Glutamatergic neuron (in vitro differentiated cells): ENCODE measurements at regions not wholly inside any gene's neighbourhood (a gene's known extent, or its start where the extent isn't known, plus 50 kb on each side); places are given as distances from the start of the nearest gene placed in this dataset.
"Not testable (repeated sequence)": the region's sequence is repeated elsewhere in the genome, so short reads cannot be mapped to it uniquely, and the experiment has no call there.

Source experiments
- DNase-seq: peaks from one replicate; pipeline ENCODE4 v3.0.0; 2022
- H3K27ac Mint-ChIP-seq: one replicate; pipeline ENCODE4 v1.8.0; 2020; ENCODE audit warnings: mild to moderate bottlenecking, mixed read lengths, inconsistent platforms; ENCODE audit not compliant: unreplicated experiment
- H3K27me3 Mint-ChIP-seq: one replicate; pipeline ENCODE4 v1.8.0; 2020; ENCODE audit warnings: mild to moderate bottlenecking, moderate library complexity, mixed read lengths, inconsistent platforms; ENCODE audit not compliant: unreplicated experiment
- H3K36me3 Mint-ChIP-seq: one replicate; pipeline ENCODE4 v1.8.0; 2020; ENCODE audit warnings: mild to moderate bottlenecking, mixed read lengths, inconsistent platforms; ENCODE audit not compliant: unreplicated experiment
- H3K4me1 Mint-ChIP-seq: one replicate; pipeline ENCODE4 v1.8.0; 2020; ENCODE audit warnings: mild to moderate bottlenecking, low read depth, mixed read lengths, inconsistent platforms; ENCODE audit not compliant: unreplicated experiment
- H3K4me3 Mint-ChIP-seq: one replicate; pipeline ENCODE4 v1.8.0; 2020; ENCODE audit warnings: mild to moderate bottlenecking, mixed read lengths, inconsistent platforms; ENCODE audit not compliant: unreplicated experiment
- H3K9me3 Mint-ChIP-seq: one replicate; pipeline ENCODE4 v1.8.0; 2020; ENCODE audit warnings: mild to moderate bottlenecking, moderate library complexity, mixed read lengths, inconsistent platforms; ENCODE audit not compliant: unreplicated experiment
- CTCF ChIP-seq: fragments of 200-600 bp; sonication (generic); IDR thresholded peaks from one replicate; pipeline ENCODE4 v1.5.0; 2021; ENCODE audit not compliant: partially characterized antibody, unreplicated experiment

GRCh38 chr14:28381656-28382055, 384.9 kb upstream of the FOXG1 start:
- H3K4me3 Mint-ChIP-seq, result no peak overlapping the region
- no peaks in the 10 kb centered on the region for H3K27me3 Mint-ChIP-seq
- no peaks in the 10 kb centered on the region for H3K4me1 Mint-ChIP-seq
- no peak overlapping the region for H3K27ac Mint-ChIP-seq
- no peak for DNase-seq
- H3K9me3 Mint-ChIP-seq, result no peaks in the 10 kb centered on the region
- no peaks in the 10 kb centered on the region for H3K36me3 Mint-ChIP-seq
- TF ChIP-seq CTCF, result no peak

- H3K4me3 Mint-ChIP-seq, result no peak overlapping the region
- H3K9me3 Mint-ChIP-seq, result no peaks in the 10 kb centered on the region
- no peaks in the 10 kb centered on the region for H3K27me3 Mint-ChIP-seq
- no peak for DNase-seq
- H3K4me1 Mint-ChIP-seq, result no peaks in the 10 kb centered on the region
- H3K27ac Mint-ChIP-seq, result no peak overlapping the region
- no peak for TF ChIP-seq CTCF
- H3K36me3 Mint-ChIP-seq, result no peaks in the 10 kb centered on the region
Measured at GRCh38 chr14:28382444-28383190, 384.0 kb upstream of the FOXG1 start.

- no peaks in the 10 kb centered on the region for H3K27me3 Mint-ChIP-seq
- H3K36me3 Mint-ChIP-seq, result no peaks in the 10 kb centered on the region
- H3K27ac Mint-ChIP-seq, result no peak overlapping the region
Measured at GRCh38 chr14:28398506-28398905, 368.1 kb upstream of the FOXG1 start.

GRCh38 chr14:28401705-28402104, 364.9 kb upstream of the FOXG1 start:
- DNase-seq, H3K27ac Mint-ChIP-seq, H3K4me1 Mint-ChIP-seq, H3K9me3 Mint-ChIP-seq, H3K4me3 Mint-ChIP-seq, H3K27me3 Mint-ChIP-seq, H3K36me3 Mint-ChIP-seq: not testable (repeated sequence)

More at GRCh38 chr14:28398506-28398905, 368.1 kb upstream of the FOXG1 start:
- no peaks in the 10 kb centered on the region for H3K9me3 Mint-ChIP-seq
- no peak overlapping the region for H3K4me3 Mint-ChIP-seq
- H3K4me1 Mint-ChIP-seq, result peaks cover 2% of the 10 kb centered on the region
- no peak for TF ChIP-seq CTCF
- no peak for DNase-seq

GRCh38 chr14:28406196-28406595, 360.4 kb upstream of the FOXG1 start:
- Mint-ChIP-seq H3K4me3 (no peak overlapping the region), H3K9me3 (peaks cover 2% of the 10 kb centered on the region), H3K27ac (no peak overlapping the region), H3K4me1 (peaks cover 18% of the 10 kb centered on the region), H3K27me3 (no peaks in the 10 kb centered on the region), H3K36me3 (no peaks in the 10 kb centered on the region)
- no peak for TF ChIP-seq CTCF
- DNase-seq, result no peak
